K562 (cell line): ENCODE measurements at regions not wholly inside any gene's neighbourhood (a gene's known extent, or its start where the extent isn't known, plus 50 kb on each side); places are given as distances from the start of the nearest gene placed in this dataset.

Experiments
- BACH1 ChIP-seq: fragments of 200-800 bp; sonication (Bioruptor generic); IDR thresholded peaks from 2 replicates; pipeline ENCODE4 v1.6.1; 2016; ENCODE audit warnings: missing genetic modification characterization, missing compliant biosample characterization
- DMBX1 ChIP-seq: fragments of 250-450 bp; sonication (Bioruptor Pico); IDR thresholded peaks from 2 replicates; pipeline ENCODE4 v1.8.0; 2022; ENCODE audit warnings: inconsistent platforms, mild to moderate bottlenecking, moderate library complexity, borderline replicate concordance
- GABPB2 ChIP-seq: fragments of 250-450 bp; sonication (Bioruptor Pico); conservative IDR thresholded peaks from 2 replicates; pipeline ENCODE4 v1.5.1; 2021; ENCODE audit warnings: mild to moderate bottlenecking
- GATAD2B ChIP-seq: fragments of 450-650 bp; IDR thresholded peaks from 2 replicates; pipeline ENCODE4 v1.6.1; 2017; ENCODE audit warnings: mild to moderate bottlenecking, borderline replicate concordance
- HNRNPL ChIP-seq: fragments of 200-400 bp; formaldehyde crosslinking; IDR thresholded peaks from 2 replicates; pipeline ENCODE4 v1.6.1; 2017; ENCODE audit warnings: low read depth, mild to moderate bottlenecking, low read length
- L3MBTL2 ChIP-seq: fragments of 450-650 bp; IDR thresholded peaks from 2 replicates; pipeline ENCODE4 v1.6.1; 2016; ENCODE audit warnings: mild to moderate bottlenecking, moderate library complexity
- MNT ChIP-seq, 2 experiments: fragments of 450-650 bp; conservative IDR thresholded peaks; 2 replicates each; pipeline ENCODE4 v1.6.1; 2017; ENCODE audit warnings: mild to moderate bottlenecking in 2 of 2, moderate library complexity in 2 of 2
- PTRF ChIP-seq: fragments of 450-650 bp; IDR thresholded peaks from 2 replicates; pipeline ENCODE4 v1.6.1; 2016; ENCODE audit warnings: mild to moderate bottlenecking, missing genetic modification characterization, missing compliant biosample characterization
- TCFL5 ChIP-seq: fragments of 250-450 bp; sonication (Bioruptor Pico); conservative IDR thresholded peaks from 2 replicates; pipeline ENCODE4 v1.6.1; 2021; ENCODE audit warnings: mild to moderate bottlenecking, moderate library complexity, matching md5 sums
- ZNF24 ChIP-seq: fragments of 450-650 bp; IDR thresholded peaks from 2 replicates; pipeline ENCODE4 v1.6.1; 2016
- ZNF511 ChIP-seq: sonication (generic); formaldehyde crosslinking; IDR thresholded peaks from 2 replicates; pipeline ENCODE4 v1.8.0; 2022; ENCODE audit warnings: mild to moderate bottlenecking, missing genetic modification reagents
- TF ChIP-seq, protein P1 (sequence below): sonication (generic); formaldehyde crosslinking; IDR thresholded peaks from 2 replicates; pipeline ENCODE4 v1.8.0; 2022; ENCODE audit warnings: mild to moderate bottlenecking, missing genetic modification reagents
- TF ChIP-seq, protein P2 (sequence below): fragments of 450-650 bp; IDR thresholded peaks from 2 replicates; pipeline ENCODE4 v1.7.0; 2016; ENCODE audit warnings: borderline replicate concordance

DNA sequence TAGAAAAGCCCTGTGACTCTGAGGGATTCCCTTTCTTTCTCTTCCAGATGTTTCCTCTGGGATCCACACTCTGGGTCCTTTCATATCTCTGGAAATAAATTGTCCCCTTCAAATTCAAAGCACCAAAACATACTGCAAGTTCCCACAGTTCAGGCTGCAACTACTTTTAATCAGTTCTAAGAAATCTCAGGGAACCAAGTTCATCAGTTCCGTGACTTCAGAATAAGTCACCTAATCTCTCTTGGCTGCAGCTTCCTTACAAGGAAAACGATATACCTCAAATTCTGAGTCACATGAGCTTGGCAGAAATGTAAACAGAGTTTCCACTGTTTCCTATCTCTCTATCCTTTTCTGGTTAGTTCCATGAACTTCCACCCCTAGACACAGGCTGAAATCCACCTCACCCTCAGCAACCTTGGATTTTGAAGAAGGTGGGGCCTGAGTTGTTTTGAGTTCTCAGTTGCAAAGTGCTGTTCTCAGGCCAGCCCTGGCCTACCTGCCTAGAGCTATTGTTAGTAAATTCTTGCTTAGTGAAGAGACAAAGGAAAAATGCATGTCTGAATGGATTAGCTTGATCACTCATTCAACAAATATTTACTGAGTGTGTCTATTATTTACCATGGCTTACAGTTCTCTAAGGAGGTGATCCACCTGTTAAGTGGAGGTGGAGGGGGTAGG is 59.3 kb upstream of the IL6 start (continued):
- TF ChIP-seq, protein P1, sequence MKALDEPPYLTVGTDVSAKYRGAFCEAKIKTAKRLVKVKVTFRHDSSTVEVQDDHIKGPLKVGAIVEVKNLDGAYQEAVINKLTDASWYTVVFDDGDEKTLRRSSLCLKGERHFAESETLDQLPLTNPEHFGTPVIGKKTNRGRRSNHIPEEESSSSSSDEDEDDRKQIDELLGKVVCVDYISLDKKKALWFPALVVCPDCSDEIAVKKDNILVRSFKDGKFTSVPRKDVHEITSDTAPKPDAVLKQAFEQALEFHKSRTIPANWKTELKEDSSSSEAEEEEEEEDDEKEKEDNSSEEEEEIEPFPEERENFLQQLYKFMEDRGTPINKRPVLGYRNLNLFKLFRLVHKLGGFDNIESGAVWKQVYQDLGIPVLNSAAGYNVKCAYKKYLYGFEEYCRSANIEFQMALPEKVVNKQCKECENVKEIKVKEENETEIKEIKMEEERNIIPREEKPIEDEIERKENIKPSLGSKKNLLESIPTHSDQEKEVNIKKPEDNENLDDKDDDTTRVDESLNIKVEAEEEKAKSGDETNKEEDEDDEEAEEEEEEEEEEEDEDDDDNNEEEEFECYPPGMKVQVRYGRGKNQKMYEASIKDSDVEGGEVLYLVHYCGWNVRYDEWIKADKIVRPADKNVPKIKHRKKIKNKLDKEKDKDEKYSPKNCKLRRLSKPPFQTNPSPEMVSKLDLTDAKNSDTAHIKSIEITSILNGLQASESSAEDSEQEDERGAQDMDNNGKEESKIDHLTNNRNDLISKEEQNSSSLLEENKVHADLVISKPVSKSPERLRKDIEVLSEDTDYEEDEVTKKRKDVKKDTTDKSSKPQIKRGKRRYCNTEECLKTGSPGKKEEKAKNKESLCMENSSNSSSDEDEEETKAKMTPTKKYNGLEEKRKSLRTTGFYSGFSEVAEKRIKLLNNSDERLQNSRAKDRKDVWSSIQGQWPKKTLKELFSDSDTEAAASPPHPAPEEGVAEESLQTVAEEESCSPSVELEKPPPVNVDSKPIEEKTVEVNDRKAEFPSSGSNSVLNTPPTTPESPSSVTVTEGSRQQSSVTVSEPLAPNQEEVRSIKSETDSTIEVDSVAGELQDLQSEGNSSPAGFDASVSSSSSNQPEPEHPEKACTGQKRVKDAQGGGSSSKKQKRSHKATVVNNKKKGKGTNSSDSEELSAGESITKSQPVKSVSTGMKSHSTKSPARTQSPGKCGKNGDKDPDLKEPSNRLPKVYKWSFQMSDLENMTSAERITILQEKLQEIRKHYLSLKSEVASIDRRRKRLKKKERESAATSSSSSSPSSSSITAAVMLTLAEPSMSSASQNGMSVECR, result no peak
- TF ChIP-seq DMBX1, result no peak
- peak; percentile 53; the same call in 1 of the 2 replicates for TF ChIP-seq PTRF (tag)
- no peak for TF ChIP-seq TCFL5
- peak; percentile 68 for TF ChIP-seq L3MBTL2
- peak; percentile 51 to 75; a peak in 3 of 4 replicates for TF ChIP-seq MNT (conservative IDR thresholded peaks at IDR 0.05)
- TF ChIP-seq GABPB2, result no peak
- TF ChIP-seq GATAD2B, result 0 out of 2 replicates have a peak, but pooled peaks have one; percentile 40
- no peak for TF ChIP-seq HNRNPL
- TF ChIP-seq, protein P2, sequence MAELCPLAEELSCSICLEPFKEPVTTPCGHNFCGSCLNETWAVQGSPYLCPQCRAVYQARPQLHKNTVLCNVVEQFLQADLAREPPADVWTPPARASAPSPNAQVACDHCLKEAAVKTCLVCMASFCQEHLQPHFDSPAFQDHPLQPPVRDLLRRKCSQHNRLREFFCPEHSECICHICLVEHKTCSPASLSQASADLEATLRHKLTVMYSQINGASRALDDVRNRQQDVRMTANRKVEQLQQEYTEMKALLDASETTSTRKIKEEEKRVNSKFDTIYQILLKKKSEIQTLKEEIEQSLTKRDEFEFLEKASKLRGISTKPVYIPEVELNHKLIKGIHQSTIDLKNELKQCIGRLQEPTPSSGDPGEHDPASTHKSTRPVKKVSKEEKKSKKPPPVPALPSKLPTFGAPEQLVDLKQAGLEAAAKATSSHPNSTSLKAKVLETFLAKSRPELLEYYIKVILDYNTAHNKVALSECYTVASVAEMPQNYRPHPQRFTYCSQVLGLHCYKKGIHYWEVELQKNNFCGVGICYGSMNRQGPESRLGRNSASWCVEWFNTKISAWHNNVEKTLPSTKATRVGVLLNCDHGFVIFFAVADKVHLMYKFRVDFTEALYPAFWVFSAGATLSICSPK, result no peak
- TF ChIP-seq ZNF24, result no peak; the same call in 1 of the 2 replicates
- TF ChIP-seq ZNF511 (CRISPR knock-in tag), result no peak
- TF ChIP-seq BACH1 (tag), result peak; percentile 81; the same call in 1 of the 2 replicates
